Upper lobe of right lung (tissue), 1 donor: ENCODE measurements at regions not wholly inside any gene's neighbourhood (a gene's known extent, or its start where the extent isn't known, plus 50 kb on each side); places are given as distances from the start of the nearest gene placed in this dataset.

Experiments
- ATAC-seq: fragments of 200-7000 bp; cut with Tn5 transposase; one replicate; pipeline ENCODE4 v1.9.1; 2020; ENCODE audit warnings: mild to moderate bottlenecking, moderate library complexity
- DNase-seq: peaks from one replicate; pipeline ENCODE4 v3.0.0-alpha.2; 2020
- H3K27ac ChIP-seq: fragments of 200-600 bp; one replicate; pipeline ENCODE4 v1.8.0; 2022
- H3K27me3 ChIP-seq: fragments of 200-600 bp; one replicate; pipeline ENCODE4 v1.8.0; 2022; ENCODE audit warnings: mild to moderate bottlenecking
- H3K36me3 ChIP-seq: fragments of 200-600 bp; one replicate; pipeline ENCODE4 v1.8.0; 2022
- H3K4me1 ChIP-seq: fragments of 200-600 bp; one replicate; pipeline ENCODE4 v1.8.0; 2022
- H3K4me3 ChIP-seq: fragments of 200-600 bp; one replicate; pipeline ENCODE4 v1.8.0; 2022; ENCODE audit warnings: mild to moderate bottlenecking
- H3K9me3 ChIP-seq: fragments of 200-600 bp; one replicate; pipeline ENCODE4 v1.8.0; 2022
- CTCF ChIP-seq: fragments of 200-600 bp; IDR thresholded peaks from one replicate; pipeline ENCODE4 v1.8.0; 2022; ENCODE audit warnings: antibody characterized with exemption
- intact Hi-C: fragments of 100-400 bp; cut with DNase I; formaldehyde crosslinking; loops from one replicate; pipeline ENCODE4 v1.11.0; 2022
- donor health status: DM: no; HTN: yes; CAD: no; lungs with severe emphysema.

GRCh38 chrX:21167011-21167410 is 207.2 kb upstream of the CNKSR2 start:
- ATAC-seq: no peak
- DNase-seq: no peak
- TF ChIP-seq CTCF: no peak
- no peaks in the 10 kb centered on the region for H3K36me3 ChIP-seq
- no peak overlapping the region for H3K27ac ChIP-seq
- no peak overlapping the region for H3K4me3 ChIP-seq
- H3K4me1 ChIP-seq: no peaks in the 10 kb centered on the region
- no peaks in the 10 kb centered on the region for H3K27me3 ChIP-seq
- H3K9me3 ChIP-seq: no peaks in the 10 kb centered on the region
- intact Hi-C loops: no loop called here

DNA sequence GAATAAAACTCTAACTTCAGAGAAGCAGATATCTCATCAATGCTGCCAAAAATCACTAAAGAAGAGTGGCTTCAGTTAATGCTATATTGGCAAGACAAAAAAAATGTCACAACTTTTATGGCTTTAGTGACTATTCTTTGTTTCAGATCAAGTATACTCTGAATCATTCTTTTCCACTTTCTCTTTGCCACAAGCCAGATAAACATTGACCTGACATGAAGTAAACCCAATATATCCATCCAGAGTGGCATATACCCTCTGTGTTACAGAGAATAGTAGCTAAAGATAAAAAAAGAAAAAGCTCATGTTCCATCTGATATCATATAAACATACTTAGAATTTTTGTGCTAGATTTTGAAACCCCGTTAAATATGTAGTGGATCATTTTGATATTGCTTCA is 206.7 kb upstream of the CNKSR2 start:
- Histone ChIP-seq H3K4me3 (no peak overlapping the region), H3K4me1 (no peaks in the 10 kb centered on the region), H3K9me3 (no peaks in the 10 kb centered on the region), H3K27ac (no peak overlapping the region), H3K36me3 (no peaks in the 10 kb centered on the region), H3K27me3 (no peaks in the 10 kb centered on the region)
- TF ChIP-seq CTCF: no peak
- no peak for ATAC-seq
- intact Hi-C loops: no loop called here
- no peak for DNase-seq

- H3K9me3 ChIP-seq: no peaks in the 10 kb centered on the region
- ATAC-seq (no peak), DNase-seq (no peak)
- intact Hi-C loops: no loop called here
- no peaks in the 10 kb centered on the region for H3K27me3 ChIP-seq
- no peaks in the 10 kb centered on the region for H3K36me3 ChIP-seq
- H3K4me3 ChIP-seq: no peak overlapping the region
- TF ChIP-seq CTCF: no peak
- no peak overlapping the region for H3K27ac ChIP-seq
- no peaks in the 10 kb centered on the region for H3K4me1 ChIP-seq
Measured at GRCh38 chrX:21168401-21169160, 205.6 kb upstream of the CNKSR2 start.

DNA sequence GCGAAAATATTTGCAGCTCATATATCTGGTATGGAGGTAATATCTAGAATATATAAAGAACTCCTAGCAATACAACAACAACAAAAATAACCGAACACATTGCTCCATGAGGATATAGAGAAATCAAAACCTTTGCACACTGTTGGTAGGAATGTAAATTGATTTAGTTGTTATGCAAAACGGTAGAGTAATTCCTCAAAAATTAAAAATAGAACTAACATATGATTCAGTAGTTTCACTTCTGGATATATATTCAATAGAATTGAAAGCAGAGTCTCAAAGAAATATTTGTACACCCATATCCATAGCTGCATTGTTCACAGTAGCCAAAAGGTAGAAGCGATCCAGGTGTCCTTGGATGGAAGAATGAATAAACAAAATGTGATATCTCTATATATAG is 203.0 kb upstream of the CNKSR2 start:
- Histone ChIP-seq H3K4me3 (no peak overlapping the region), H3K27ac (no peak overlapping the region), H3K4me1 (no peaks in the 10 kb centered on the region), H3K27me3 (no peaks in the 10 kb centered on the region), H3K9me3 (no peaks in the 10 kb centered on the region), H3K36me3 (no peaks in the 10 kb centered on the region)
- intact Hi-C loops: no loop called here
- ATAC-seq: no peak
- no peak for TF ChIP-seq CTCF
- no peak for DNase-seq

DNA sequence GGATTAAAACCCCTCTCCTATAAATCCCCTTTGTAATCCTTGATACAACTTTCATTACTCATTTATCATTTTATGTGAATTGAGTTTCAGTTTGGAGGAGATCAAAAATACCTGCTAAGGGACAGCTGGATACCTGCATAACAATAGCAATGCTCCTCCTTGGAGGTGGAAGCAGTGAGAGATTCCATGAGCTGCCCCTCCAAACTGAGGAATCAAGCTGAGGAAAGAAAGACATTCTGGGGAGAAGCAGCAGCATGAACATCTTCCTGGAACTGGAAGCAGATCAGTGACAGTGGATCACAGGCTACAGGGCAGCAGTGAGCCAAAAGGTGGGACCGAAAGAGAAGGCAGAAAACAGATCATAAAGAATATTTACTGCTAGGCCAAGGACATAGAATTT is 199.8 kb upstream of the CNKSR2 start:
- H3K27me3 ChIP-seq: no peaks in the 10 kb centered on the region
- ATAC-seq: no peak
- no peak overlapping the region for H3K4me3 ChIP-seq
- H3K27ac ChIP-seq: no peak overlapping the region
- DNase-seq: no peak
- intact Hi-C loops: no loop called here
- H3K9me3 ChIP-seq: no peaks in the 10 kb centered on the region
- TF ChIP-seq CTCF: no peak
- H3K36me3 ChIP-seq: no peaks in the 10 kb centered on the region
- H3K4me1 ChIP-seq: no peaks in the 10 kb centered on the region
